GM18951 (cell line): ENCODE measurements at regions not wholly inside any gene's neighbourhood (a gene's known extent, or its start where the extent isn't known, plus 50 kb on each side); places are given as distances from the start of the nearest gene placed in this dataset.
"Not testable (repeated sequence)": the region's sequence is repeated elsewhere in the genome, so short reads cannot be mapped to it uniquely, and the experiment has no call there.

Experiments used
- POLR2A ChIP-seq: IDR thresholded peaks from 4 replicates; pipeline ENCODE4 v1.6.1; 2011; ENCODE audit warnings: mild to moderate bottlenecking; ENCODE audit not compliant: insufficient read length, insufficient read depth; ENCODE audit errors: extremely low read depth
- in situ Hi-C: fragments of 300-500 bp; cut with MboI; formaldehyde crosslinking; loops from one replicate; pipeline ENCODE4 v1.12.0; 2022; ENCODE audit warnings: low sequenced_read_pairs, mixed read lengths, inconsistent platforms; ENCODE audit not compliant: unreplicated experiment

DNA sequence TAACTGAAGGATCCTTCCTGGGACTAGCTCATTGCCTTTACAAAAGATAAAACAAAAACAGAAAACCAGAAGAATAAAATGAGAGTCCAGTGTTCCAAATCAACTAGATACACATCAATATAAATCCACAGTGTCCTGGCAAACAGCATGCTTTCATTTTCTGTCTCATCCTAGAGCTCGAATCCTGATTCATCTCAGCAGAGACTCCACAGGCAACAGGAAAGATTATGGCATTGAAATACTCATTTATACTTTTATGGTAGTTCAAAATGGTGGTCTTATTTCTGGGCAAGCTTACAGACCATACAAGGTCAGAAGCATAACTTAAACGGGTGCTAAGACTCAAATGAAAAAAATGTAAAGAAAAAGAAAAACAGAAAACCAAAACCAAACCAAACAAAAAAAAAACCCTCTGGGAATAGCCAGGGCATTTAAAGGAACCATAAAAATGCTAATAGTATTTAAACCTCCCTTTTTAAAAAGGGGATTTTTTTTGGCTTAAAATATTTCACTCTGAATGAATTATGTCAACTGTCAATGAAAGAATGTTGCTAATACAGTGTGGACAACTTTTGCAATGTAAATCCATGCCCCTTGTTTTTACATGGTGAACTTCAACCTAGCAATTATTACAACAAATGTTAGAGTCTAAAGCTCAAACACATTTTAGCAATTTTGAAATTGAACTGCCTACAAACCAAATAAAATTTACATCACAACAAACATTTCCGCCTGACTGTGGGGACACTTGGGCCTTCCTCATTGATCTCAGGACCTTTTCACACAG, 57.9 kb downstream of the GPR101 start:
- in situ Hi-C loops = no loop called here
- no peak for TF ChIP-seq POLR2A

DNA sequence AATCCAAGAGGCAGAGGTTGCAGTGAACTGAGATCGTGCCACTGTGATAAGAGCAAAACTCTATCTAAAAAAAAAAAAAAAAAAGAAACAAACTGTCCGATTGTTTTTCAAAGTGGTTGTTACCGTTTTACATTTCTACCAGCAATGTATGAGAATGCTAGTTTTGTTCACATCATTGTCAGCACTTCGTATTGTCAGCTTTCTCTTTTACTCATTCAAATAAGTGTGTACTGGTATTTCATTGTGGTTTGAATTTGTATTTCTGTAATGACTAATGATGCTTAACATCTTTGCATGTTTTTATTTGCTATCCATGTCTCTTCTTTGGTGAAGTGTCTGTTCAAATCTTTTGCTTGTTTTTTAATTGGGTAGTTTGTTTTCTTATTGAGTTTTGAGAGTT, 65.8 kb downstream of the GPR101 start:
- TF ChIP-seq POLR2A = no peak
- in situ Hi-C loops = loop anchor here (25.0 kb wide), 1 partner anchor 219 kb away; no protein-coding TSS in a partner anchor

GRCh38 chrX:136963973-136964372, 69.8 kb downstream of the GPR101 start:
- TF ChIP-seq POLR2A = no peak
- in situ Hi-C loops = loop anchor here (25.0 kb wide), 1 partner anchor 223 kb away; no protein-coding TSS in a partner anchor

DNA sequence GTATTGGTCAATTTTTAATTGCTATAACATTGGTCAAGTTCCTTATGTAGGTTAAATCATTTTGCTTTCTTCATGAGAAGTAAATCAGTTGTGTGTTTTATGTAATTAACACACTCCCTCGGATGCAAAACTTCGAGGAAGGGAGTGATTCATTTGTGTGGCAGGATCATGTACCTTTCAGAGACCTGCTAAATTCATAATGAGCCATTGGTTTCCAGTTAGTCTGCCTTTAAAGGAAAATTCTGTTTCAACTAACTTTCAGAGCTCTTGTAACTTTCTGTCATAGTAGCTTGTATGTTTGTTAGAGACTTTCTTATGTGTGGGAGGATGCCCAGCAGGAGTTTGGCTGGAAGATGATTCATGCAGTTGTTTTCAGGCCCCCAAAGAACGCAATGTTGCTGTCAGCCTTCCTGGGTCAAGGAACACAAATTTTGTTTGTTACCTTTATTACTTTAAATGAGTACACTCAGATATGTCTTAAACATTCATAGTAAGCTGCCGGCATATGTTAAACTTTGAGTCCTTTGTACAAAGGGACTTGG, 72.1 kb downstream of the GPR101 start:
- in situ Hi-C loops = loop anchor here (25.0 kb wide), 1 partner anchor 226 kb away; no protein-coding TSS in a partner anchor
- no peak for TF ChIP-seq POLR2A

DNA sequence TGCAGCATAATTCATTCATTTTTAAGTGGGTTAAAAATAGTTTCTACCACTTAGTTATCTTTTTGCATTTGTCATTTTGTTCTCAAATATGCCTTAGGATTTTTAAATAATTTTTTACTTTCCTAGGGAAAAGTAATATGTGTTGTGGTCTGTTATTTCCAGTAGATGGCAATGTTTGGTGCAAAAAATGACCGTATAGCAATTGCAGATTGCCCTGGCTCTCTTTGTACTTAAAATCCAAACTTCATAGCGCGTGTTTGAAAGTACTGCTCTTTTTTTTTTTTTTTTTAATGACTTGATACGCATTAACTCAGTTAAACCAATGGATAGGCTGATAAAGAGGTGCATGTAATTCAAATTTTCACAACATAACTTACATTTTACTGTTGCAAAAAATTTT, 74.4 kb upstream of the RBMX start:
- in situ Hi-C loops = loop anchor here (10.0 to 25.0 kb wide), 2 partner anchors 100 to 232 kb away; no protein-coding TSS in a partner anchor
- no peak for TF ChIP-seq POLR2A

GRCh38 chrX:136953867-136954787, 73.6 kb upstream of the RBMX start:
- in situ Hi-C loops = loop anchor here (10.0 to 25.0 kb wide), 2 partner anchors 101 to 233 kb away; no protein-coding TSS in a partner anchor
- no peak for TF ChIP-seq POLR2A

DNA sequence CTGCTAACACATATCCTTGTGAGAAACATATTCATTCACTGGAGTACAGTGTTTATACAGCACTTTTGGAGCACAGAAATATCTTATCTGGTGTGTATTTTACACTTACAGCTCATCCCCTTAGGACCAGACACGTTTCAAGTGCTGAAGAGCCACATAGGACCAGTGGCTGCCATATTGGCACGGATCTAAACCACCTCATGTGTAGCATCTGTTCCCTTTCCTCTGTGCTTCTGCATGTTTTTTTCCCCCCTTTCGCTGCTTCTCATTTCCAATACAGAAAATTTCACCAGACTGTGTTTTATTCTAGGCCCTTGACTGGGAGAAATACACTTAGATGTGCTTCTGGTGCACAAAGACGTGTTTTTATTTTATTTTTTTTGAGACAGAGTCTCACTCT, 69.7 kb upstream of the RBMX start:
- TF ChIP-seq POLR2A = no peak
- in situ Hi-C loops = loop anchor here (10.0 to 25.0 kb wide), 2 partner anchors 105 to 237 kb away; no protein-coding TSS in a partner anchor

DNA sequence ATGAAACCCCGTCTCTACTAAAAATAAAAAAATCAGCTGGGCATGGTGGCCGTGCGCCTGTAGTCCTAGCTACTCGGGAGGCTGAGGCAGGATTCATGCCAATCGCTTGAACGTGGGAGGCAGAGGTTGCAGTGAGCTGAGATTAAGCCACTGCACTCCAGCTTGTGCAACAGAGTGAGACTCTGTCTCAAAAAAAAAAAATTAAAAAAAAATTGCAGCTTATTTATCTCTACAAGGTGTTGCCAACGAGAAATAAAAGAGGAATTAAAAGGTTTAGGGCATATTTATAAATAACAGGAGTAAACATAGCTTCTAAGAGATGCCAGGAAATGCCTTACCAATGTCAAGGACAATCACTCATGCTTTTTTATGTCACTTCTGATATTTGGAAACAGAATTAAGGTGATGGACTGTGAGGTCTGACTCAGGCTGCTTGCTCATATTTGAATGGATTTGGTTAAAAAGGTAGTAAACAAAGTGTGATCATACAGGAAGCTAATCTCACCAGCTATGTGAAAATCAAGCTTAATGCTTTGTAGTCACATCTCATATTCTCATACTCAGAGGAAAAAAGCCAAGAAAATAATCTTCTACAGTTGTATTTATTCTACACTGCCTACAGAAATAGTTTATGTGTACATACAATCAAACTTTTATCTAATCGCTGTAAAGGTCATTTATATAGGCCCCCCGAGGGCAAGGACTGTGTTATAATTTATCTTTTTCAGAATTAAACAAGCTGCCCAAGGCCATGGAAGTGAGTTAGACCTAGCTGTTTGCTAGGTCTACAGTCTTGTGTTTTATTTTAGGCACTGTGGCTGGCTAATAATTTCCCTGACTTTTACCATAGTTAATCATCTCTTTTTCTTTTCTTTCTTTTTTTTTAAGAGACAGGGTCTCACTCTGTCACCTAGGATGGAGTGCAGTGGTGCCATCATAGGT, 61.1 kb upstream of the RBMX start:
- in situ Hi-C loops = no loop called here
- no peak for TF ChIP-seq POLR2A

- no peak for TF ChIP-seq POLR2A
- in situ Hi-C loops = no loop called here
These were observed 55.6 kb upstream of the RBMX start for GRCh38 chrX:136936183-136936549.

GRCh38 chrX:136935533-136936182, 55.1 kb upstream of the RBMX start:
- in situ Hi-C loops = not testable (repeated sequence)

DNA sequence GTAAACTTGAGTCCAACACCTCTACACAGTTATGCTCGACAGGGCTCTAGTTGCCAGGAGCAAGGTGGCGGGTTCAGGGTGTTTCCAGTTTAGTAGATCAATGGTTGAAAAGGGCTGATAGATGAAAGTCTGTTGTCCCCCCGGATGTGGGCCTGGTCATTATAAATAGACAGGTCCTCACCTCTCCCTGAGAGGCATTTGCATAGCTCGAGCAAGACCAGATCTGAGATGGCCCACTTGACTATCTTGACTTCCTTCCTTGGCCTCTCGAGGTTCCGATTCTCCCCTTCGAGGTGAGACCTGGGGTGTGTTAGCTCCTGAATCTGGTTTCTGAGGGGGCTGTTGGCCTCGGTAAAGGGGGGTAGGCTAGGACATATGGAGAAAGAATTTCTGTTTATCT, 54.1 kb upstream of the RBMX start:
- in situ Hi-C loops = not testable (repeated sequence)

- in situ Hi-C loops = no loop called here
These were observed 53.2 kb upstream of the RBMX start for GRCh38 chrX:136933611-136934145.

DNA sequence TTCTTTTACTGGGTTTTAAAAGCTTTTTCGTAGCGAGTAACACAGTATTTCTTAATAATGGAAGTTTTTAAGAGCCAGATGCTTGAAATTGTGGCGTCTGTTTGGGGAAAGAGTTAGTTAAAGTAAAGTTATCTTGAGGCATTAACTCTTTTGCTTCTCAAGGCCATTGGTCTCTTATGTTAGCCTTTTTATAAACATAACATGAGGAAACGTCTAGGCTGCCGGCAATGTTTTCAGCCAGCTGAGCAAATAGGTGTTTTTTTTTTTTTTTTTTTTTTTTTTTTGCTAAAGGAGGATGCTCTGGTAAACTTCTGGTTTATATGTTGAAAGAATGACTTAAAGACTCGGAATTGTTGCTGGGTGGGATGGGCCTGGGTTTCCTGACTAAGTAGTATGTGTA, 51.1 kb upstream of the RBMX start:
- no peak for TF ChIP-seq POLR2A
- in situ Hi-C loops = no loop called here

More at GRCh38 chrX:136933611-136934145, 53.2 kb upstream of the RBMX start:
- TF ChIP-seq POLR2A = no peak
